ENCODE measurements at regions not wholly inside any gene's neighbourhood (a gene's known extent, or its start where the extent isn't known, plus 50 kb on each side); places are given as distances from the start of the nearest gene placed in this dataset.

DNA sequence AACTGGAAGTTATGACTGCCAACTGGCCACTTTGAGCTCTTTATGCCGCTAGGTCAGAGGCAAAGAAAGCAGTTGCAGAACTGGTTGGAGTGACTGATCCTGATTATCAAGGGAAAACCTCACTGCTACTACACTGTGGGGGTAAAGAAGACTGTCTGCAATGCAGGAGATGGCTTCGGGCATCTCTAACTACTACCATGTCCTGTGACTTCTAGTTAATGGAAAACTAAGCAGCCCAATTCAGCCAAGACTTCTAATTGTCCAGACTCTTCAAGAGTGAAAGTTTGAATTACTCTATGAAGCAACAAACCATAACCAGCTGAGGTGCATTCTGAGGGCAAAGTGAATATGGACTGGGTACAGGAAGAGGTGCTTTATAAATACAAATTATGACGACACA lies 773.6 kb upstream of the SLC35B3 start:
- TF ChIP-seq NFIC (IDR thresholded peaks at IDR 0.05) (no peak), CREB1 (IDR thresholded peaks at IDR 0.05; ENCODE audit: low read depth) (no peak), YY1 (IDR thresholded peaks at IDR 0.05; ENCODE audit: low read depth) (no peak), CEBPB (IDR thresholded peaks at IDR 0.05) (no peak), EGR1 (IDR thresholded peaks at IDR 0.05) (no peak), TEAD4 (IDR thresholded peaks at IDR 0.05) (no peak), TAF1 (IDR thresholded peaks at IDR 0.05; ENCODE audit: low read depth) (no peak), TCF12 (IDR thresholded peaks at IDR 0.05; ENCODE audit: low read depth) (no peak), ZBTB7A (IDR thresholded peaks at IDR 0.05; ENCODE audit: low read depth) (no peak), EP300 (IDR thresholded peaks at IDR 0.05; ENCODE audit: borderline replicate concordance) (no peak), RAD21 (IDR thresholded peaks at IDR 0.05; ENCODE audit: low read depth) (no peak), FOXM1 (IDR thresholded peaks at IDR 0.05; ENCODE audit: borderline replicate concordance, low read depth) (no peak)
- TF ChIP-seq, protein P1, sequence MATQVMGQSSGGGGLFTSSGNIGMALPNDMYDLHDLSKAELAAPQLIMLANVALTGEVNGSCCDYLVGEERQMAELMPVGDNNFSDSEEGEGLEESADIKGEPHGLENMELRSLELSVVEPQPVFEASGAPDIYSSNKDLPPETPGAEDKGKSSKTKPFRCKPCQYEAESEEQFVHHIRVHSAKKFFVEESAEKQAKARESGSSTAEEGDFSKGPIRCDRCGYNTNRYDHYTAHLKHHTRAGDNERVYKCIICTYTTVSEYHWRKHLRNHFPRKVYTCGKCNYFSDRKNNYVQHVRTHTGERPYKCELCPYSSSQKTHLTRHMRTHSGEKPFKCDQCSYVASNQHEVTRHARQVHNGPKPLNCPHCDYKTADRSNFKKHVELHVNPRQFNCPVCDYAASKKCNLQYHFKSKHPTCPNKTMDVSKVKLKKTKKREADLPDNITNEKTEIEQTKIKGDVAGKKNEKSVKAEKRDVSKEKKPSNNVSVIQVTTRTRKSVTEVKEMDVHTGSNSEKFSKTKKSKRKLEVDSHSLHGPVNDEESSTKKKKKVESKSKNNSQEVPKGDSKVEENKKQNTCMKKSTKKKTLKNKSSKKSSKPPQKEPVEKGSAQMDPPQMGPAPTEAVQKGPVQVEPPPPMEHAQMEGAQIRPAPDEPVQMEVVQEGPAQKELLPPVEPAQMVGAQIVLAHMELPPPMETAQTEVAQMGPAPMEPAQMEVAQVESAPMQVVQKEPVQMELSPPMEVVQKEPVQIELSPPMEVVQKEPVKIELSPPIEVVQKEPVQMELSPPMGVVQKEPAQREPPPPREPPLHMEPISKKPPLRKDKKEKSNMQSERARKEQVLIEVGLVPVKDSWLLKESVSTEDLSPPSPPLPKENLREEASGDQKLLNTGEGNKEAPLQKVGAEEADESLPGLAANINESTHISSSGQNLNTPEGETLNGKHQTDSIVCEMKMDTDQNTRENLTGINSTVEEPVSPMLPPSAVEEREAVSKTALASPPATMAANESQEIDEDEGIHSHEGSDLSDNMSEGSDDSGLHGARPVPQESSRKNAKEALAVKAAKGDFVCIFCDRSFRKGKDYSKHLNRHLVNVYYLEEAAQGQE (IDR thresholded peaks at IDR 0.05; ENCODE audit: low read depth): no peak
- TF ChIP-seq, protein P2, sequence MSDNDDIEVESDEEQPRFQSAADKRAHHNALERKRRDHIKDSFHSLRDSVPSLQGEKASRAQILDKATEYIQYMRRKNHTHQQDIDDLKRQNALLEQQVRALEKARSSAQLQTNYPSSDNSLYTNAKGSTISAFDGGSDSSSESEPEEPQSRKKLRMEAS (IDR thresholded peaks at IDR 0.05): no peak
- TF ChIP-seq, protein P3, sequence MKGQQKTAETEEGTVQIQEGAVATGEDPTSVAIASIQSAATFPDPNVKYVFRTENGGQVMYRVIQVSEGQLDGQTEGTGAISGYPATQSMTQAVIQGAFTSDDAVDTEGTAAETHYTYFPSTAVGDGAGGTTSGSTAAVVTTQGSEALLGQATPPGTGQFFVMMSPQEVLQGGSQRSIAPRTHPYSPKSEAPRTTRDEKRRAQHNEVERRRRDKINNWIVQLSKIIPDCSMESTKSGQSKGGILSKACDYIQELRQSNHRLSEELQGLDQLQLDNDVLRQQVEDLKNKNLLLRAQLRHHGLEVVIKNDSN (IDR thresholded peaks at IDR 0.05): no peak

DNA sequence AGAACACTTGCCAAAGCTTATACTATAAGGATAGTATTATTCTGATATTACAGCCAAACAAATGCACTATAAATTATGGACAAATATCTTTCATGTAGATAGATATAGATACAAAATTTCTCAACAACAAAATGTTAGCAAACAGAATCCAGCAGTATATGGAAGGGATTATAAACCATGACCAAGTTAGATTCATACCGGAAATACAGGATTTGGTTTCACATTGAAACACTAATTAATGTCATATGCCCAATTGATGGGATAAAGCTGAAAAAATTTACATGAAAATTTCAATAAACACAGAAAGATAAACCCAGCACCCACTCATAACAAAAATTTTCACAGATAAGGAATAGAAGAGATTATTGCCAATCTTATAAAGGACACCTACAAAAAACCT lies 770.3 kb upstream of the SLC35B3 start:
- no peak for TF ChIP-seq RAD21 (IDR thresholded peaks at IDR 0.05; ENCODE audit: low read depth)

DNA sequence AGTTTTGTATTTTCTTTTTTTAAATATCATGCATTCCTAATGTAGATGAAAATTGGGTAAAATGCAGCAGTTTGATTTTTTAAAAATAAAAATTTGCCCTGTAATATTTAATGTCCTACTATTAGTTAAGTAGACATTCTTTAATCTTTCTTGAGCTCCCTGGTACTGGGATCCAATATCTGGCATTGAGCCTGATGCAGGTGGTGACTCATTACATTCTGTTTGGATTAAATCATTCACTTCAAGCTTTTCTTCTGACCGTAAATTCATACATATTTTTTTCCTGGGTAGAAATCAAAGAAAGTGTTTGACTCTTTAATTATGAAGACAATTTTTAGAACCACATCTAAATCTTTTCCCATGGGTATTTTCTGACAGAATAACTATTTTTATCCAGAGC lies 768.8 kb upstream of the SLC35B3 start:
- TF ChIP-seq, protein P3 (IDR thresholded peaks at IDR 0.05): no peak
- TF ChIP-seq, protein P2 (IDR thresholded peaks at IDR 0.05): no peak
- TF ChIP-seq ZBTB7A (IDR thresholded peaks at IDR 0.05; ENCODE audit: low read depth): no peak
- no peak for TF ChIP-seq TAF1 (IDR thresholded peaks at IDR 0.05; ENCODE audit: low read depth)
- TF ChIP-seq CREB1 (IDR thresholded peaks at IDR 0.05; ENCODE audit: low read depth): no peak
- no peak for TF ChIP-seq RAD21 (IDR thresholded peaks at IDR 0.05; ENCODE audit: low read depth)
- TF ChIP-seq NFIC (IDR thresholded peaks at IDR 0.05): no peak
- no peak for TF ChIP-seq FOXM1 (IDR thresholded peaks at IDR 0.05; ENCODE audit: borderline replicate concordance, low read depth)
- TF ChIP-seq CEBPB (IDR thresholded peaks at IDR 0.05): no peak
- TF ChIP-seq TEAD4 (IDR thresholded peaks at IDR 0.05): no peak

DNA sequence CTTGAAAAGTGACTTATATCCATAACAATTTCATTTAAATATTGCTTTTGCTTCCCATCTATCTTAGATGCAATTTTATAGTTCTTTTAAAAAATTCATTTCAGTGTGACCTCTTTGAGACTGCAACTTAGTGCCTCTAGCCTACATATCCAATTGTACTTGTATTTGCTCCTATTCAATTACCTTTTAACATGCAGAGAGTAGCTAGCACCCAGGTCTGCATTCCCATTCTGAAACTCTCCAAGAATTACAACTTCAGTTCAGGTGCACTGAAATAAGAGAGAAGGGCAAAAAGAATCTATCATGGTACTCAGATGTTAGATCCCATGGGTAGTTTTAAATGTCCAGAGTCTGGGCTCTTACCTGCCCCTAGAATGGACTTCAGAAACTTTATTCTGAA lies 765.4 kb upstream of the SLC35B3 start:
- TF ChIP-seq, protein P2 (IDR thresholded peaks at IDR 0.05): no peak
- no peak for TF ChIP-seq EP300 (IDR thresholded peaks at IDR 0.05; ENCODE audit: borderline replicate concordance)
- no peak for TF ChIP-seq CEBPB (IDR thresholded peaks at IDR 0.05)
- TF ChIP-seq, protein P3 (IDR thresholded peaks at IDR 0.05): no peak
- no peak for TF ChIP-seq TCF12 (IDR thresholded peaks at IDR 0.05; ENCODE audit: low read depth)
- no peak for TF ChIP-seq CREB1 (IDR thresholded peaks at IDR 0.05; ENCODE audit: low read depth)
- TF ChIP-seq, protein P1 (IDR thresholded peaks at IDR 0.05; ENCODE audit: low read depth): no peak
- no peak for TF ChIP-seq EGR1 (IDR thresholded peaks at IDR 0.05)
- TF ChIP-seq RAD21 (IDR thresholded peaks at IDR 0.05; ENCODE audit: low read depth): no peak
- no peak for TF ChIP-seq YY1 (IDR thresholded peaks at IDR 0.05; ENCODE audit: low read depth)

DNA sequence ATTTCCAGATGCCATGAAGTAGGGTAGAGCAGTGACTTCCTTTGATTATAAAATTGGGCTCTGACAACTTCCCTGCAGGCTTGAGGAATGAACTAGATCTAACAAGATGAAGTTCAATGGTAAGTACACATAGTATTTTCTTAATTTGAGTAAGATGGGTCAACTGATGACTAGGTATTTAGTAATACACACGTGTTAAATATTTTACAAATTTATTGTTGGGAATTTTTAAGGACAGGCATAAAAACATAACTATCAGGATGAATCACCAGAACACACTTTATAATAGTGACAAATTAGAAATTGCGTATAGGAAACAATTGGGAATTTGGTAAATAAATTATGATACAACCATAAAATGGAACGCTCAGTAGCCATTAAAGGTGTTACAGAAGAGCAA lies 762.4 kb upstream of the SLC35B3 start:
- TF ChIP-seq CEBPB (IDR thresholded peaks at IDR 0.05): no peak
- TF ChIP-seq, protein P3 (IDR thresholded peaks at IDR 0.05): no peak

DNA sequence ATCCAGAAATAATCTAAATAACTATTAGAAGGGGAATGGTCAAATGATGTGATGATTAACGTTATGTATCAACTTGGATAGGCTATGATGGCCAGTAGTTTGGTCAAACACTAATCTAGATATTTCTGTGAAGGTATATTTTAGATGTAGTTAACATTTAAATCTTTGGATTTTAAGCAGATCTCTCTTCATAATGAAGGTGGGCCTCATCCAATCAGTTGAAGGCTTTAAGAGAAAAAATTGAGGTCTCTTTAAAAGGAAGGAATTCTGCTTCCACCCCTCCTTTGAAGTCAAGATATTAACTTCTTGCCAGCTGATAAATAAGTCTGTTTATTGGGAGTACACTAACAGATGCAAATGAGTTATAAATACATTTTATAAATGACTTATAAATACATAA lies 760.0 kb upstream of the SLC35B3 start:
- TF ChIP-seq NFIC (IDR thresholded peaks at IDR 0.05) (no peak), ZBTB7A (IDR thresholded peaks at IDR 0.05; ENCODE audit: low read depth) (no peak), TAF1 (IDR thresholded peaks at IDR 0.05; ENCODE audit: low read depth) (no peak)
- TF ChIP-seq, protein P3 (IDR thresholded peaks at IDR 0.05): no peak

Data from Ishikawa (cell line).